Cardiac muscle cell (in vitro differentiated cells and primary cell): ENCODE measurements at regions not wholly inside any gene's neighbourhood (a gene's known extent, or its start where the extent isn't known, plus 50 kb on each side); places are given as distances from the start of the nearest gene placed in this dataset.

Experiments used
- DNase-seq, 2 donors: peaks; one replicate each; pipeline versions ENCODE4 v3.0.0 to v3.0.0-alpha.2; 2010 to 2017; ENCODE audit warnings: low read depth in 1 of 2, low spot score in 1 of 2
- H3K27ac ChIP-seq: fragments of 200-600 bp; sonication (generic); 2 replicates; pipeline ENCODE4 v1.5.1; 2016
- H3K27me3 ChIP-seq: fragments of 200-600 bp; sonication (generic); 2 replicates; pipeline ENCODE4 v1.6.0; 2016; ENCODE audit warnings: control low read depth
- H3K36me3 ChIP-seq: fragments of 200-600 bp; sonication (generic); 2 replicates; pipeline ENCODE4 v1.5.1; 2016; ENCODE audit warnings: control low read depth
- H3K4me1 ChIP-seq: fragments of 200-600 bp; sonication (generic); 2 replicates; pipeline ENCODE4 v1.8.1; 2017; ENCODE audit warnings: low read depth, mild to moderate bottlenecking, mixed run types
- H3K4me3 ChIP-seq: fragments of 200-600 bp; sonication (generic); 2 replicates; pipeline ENCODE4 v1.5.1; 2016; ENCODE audit warnings: mild to moderate bottlenecking
- H3K9me3 ChIP-seq: fragments of 200-600 bp; sonication (generic); 2 replicates; pipeline ENCODE4 v1.5.1; 2017; ENCODE audit warnings: low read depth, mild to moderate bottlenecking, control low read depth
- TF ChIP-seq, protein P1 (sequence below): IDR thresholded peaks from 2 replicates; pipeline ENCODE4 v1.5.1; 2012; ENCODE audit warnings: low read depth, mild to moderate bottlenecking, low read length

GRCh38 chr4:138802499-138802898 lies 213.1 kb upstream of the NOCT start:
- Histone ChIP-seq H3K4me3 (no peak overlapping the region), H3K27me3 (no peaks in the 10 kb centered on the region), H3K4me1 (peaks cover 76% of the 10 kb centered on the region), H3K9me3 (no peaks in the 10 kb centered on the region), H3K27ac (peak overlapping the region; percentile 96), H3K36me3 (no peaks in the 10 kb centered on the region)
- no peak for DNase-seq
- TF ChIP-seq, protein P1, sequence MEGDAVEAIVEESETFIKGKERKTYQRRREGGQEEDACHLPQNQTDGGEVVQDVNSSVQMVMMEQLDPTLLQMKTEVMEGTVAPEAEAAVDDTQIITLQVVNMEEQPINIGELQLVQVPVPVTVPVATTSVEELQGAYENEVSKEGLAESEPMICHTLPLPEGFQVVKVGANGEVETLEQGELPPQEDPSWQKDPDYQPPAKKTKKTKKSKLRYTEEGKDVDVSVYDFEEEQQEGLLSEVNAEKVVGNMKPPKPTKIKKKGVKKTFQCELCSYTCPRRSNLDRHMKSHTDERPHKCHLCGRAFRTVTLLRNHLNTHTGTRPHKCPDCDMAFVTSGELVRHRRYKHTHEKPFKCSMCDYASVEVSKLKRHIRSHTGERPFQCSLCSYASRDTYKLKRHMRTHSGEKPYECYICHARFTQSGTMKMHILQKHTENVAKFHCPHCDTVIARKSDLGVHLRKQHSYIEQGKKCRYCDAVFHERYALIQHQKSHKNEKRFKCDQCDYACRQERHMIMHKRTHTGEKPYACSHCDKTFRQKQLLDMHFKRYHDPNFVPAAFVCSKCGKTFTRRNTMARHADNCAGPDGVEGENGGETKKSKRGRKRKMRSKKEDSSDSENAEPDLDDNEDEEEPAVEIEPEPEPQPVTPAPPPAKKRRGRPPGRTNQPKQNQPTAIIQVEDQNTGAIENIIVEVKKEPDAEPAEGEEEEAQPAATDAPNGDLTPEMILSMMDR = no peak

GRCh38 chr4:138800421-138800820 lies 215.2 kb upstream of the NOCT start:
- Histone ChIP-seq H3K27ac (peak overlapping the region; percentile 22), H3K36me3 (no peaks in the 10 kb centered on the region), H3K27me3 (no peaks in the 10 kb centered on the region), H3K4me1 (peaks cover 68% of the 10 kb centered on the region), H3K9me3 (no peaks in the 10 kb centered on the region), H3K4me3 (no peak overlapping the region)
- peak in 1 of 2 donors; percentile 15 for DNase-seq
- TF ChIP-seq, protein P1 = no peak

GRCh38 chr4:138798404-138798803 lies 217.2 kb upstream of the NOCT start:
- peaks cover 50% of the 10 kb centered on the region for H3K4me1 ChIP-seq
- TF ChIP-seq, protein P1 = no peak
- peak in 1 of 2 donors; percentile 78 for DNase-seq
- H3K4me3 ChIP-seq = no peak overlapping the region
- H3K27ac ChIP-seq = peak overlapping the region; percentile 48
- H3K27me3 ChIP-seq = no peaks in the 10 kb centered on the region
- H3K36me3 ChIP-seq = no peaks in the 10 kb centered on the region
- no peaks in the 10 kb centered on the region for H3K9me3 ChIP-seq

GRCh38 chr4:138797646-138798045 lies 217.9 kb upstream of the NOCT start:
- TF ChIP-seq, protein P1 = no peak
- Histone ChIP-seq H3K4me1 (peaks cover 42% of the 10 kb centered on the region), H3K27me3 (no peaks in the 10 kb centered on the region), H3K4me3 (no peak overlapping the region), H3K9me3 (no peaks in the 10 kb centered on the region), H3K27ac (peak overlapping the region; percentile 48), H3K36me3 (no peaks in the 10 kb centered on the region)
- DNase-seq = no peak

- Histone ChIP-seq H3K4me1 (peaks cover 34% of the 10 kb centered on the region), H3K36me3 (no peaks in the 10 kb centered on the region), H3K27me3 (no peaks in the 10 kb centered on the region), H3K9me3 (no peaks in the 10 kb centered on the region), H3K4me3 (no peak overlapping the region), H3K27ac (no peak overlapping the region)
- TF ChIP-seq, protein P1 = no peak
- DNase-seq = no peak
Measured at GRCh38 chr4:138796761-138797160, 218.8 kb upstream of the NOCT start.
